ENCODE measurements at regions not wholly inside any gene's neighbourhood (a gene's known extent, or its start where the extent isn't known, plus 50 kb on each side); places are given as distances from the start of the nearest gene placed in this dataset.

- Histone ChIP-seq H3K9me3 (ENCODE audit: control insufficient read depth in 5 of 5, low read length in 5 of 5) (no peaks in the 10 kb centered on the region), H3K27me3 (ENCODE audit: control insufficient read depth in 5 of 5, insufficient read depth in 4 of 5, low read length in 5 of 5) (no peaks in the 10 kb centered on the region), H3K27ac (ENCODE audit: low read depth, low read length) (no peak overlapping the region), H3K36me3 (ENCODE audit: control insufficient read depth in 5 of 5, insufficient read depth in 5 of 5, low read length in 5 of 5) (no peaks in the 10 kb centered on the region), H3K4me3 (ENCODE audit: low read depth in 1 of 5, low read length in 5 of 5) (no peak overlapping the region), H3K9ac (ENCODE audit: low read length in 5 of 5) (no peak overlapping the region), H3K4me1 (ENCODE audit: control insufficient read depth in 5 of 5, insufficient read depth in 5 of 5, low read length in 5 of 5) (no peaks in the 10 kb centered on the region)
Measured at GRCh38 chr4:167779280-167779679, 313.1 kb upstream of the ANXA10 start.

GRCh38 chr4:167779864-167780263 lies 312.5 kb upstream of the ANXA10 start:
- H3K27ac ChIP-seq (ENCODE audit: low read depth, low read length): no peak overlapping the region
- H3K9ac ChIP-seq (ENCODE audit: low read length in 5 of 5): no peak overlapping the region
- H3K36me3 ChIP-seq (ENCODE audit: control insufficient read depth in 5 of 5, insufficient read depth in 5 of 5, low read length in 5 of 5): no peaks in the 10 kb centered on the region
- no peaks in the 10 kb centered on the region for H3K27me3 ChIP-seq (ENCODE audit: control insufficient read depth in 5 of 5, insufficient read depth in 4 of 5, low read length in 5 of 5)
- no peak overlapping the region for H3K4me3 ChIP-seq (ENCODE audit: low read depth in 1 of 5, low read length in 5 of 5)
- H3K4me1 ChIP-seq (ENCODE audit: control insufficient read depth in 5 of 5, insufficient read depth in 5 of 5, low read length in 5 of 5): no peaks in the 10 kb centered on the region
- H3K9me3 ChIP-seq (ENCODE audit: control insufficient read depth in 5 of 5, low read length in 5 of 5): no peaks in the 10 kb centered on the region

GRCh38 chr4:167784826-167785225 lies 307.5 kb upstream of the ANXA10 start:
- Histone ChIP-seq H3K9me3 (ENCODE audit: control insufficient read depth in 5 of 5, low read length in 5 of 5) (no peaks in the 10 kb centered on the region), H3K4me1 (ENCODE audit: control insufficient read depth in 5 of 5, insufficient read depth in 5 of 5, low read length in 5 of 5) (no peaks in the 10 kb centered on the region), H3K27ac (ENCODE audit: low read depth, low read length) (no peak overlapping the region), H3K36me3 (ENCODE audit: control insufficient read depth in 5 of 5, insufficient read depth in 5 of 5, low read length in 5 of 5) (no peaks in the 10 kb centered on the region), H3K27me3 (ENCODE audit: control insufficient read depth in 5 of 5, insufficient read depth in 4 of 5, low read length in 5 of 5) (no peaks in the 10 kb centered on the region), H3K9ac (ENCODE audit: low read length in 5 of 5) (no peak overlapping the region), H3K4me3 (ENCODE audit: low read depth in 1 of 5, low read length in 5 of 5) (no peak overlapping the region)

GRCh38 chr4:167785523-167785922 lies 306.8 kb upstream of the ANXA10 start:
- H3K36me3 ChIP-seq (ENCODE audit: control insufficient read depth in 5 of 5, insufficient read depth in 5 of 5, low read length in 5 of 5): no peaks in the 10 kb centered on the region
- H3K4me1 ChIP-seq (ENCODE audit: control insufficient read depth in 5 of 5, insufficient read depth in 5 of 5, low read length in 5 of 5): no peaks in the 10 kb centered on the region
- H3K9ac ChIP-seq (ENCODE audit: low read length in 5 of 5): no peak overlapping the region
- H3K27me3 ChIP-seq (ENCODE audit: control insufficient read depth in 5 of 5, insufficient read depth in 4 of 5, low read length in 5 of 5): no peaks in the 10 kb centered on the region
- no peak overlapping the region for H3K27ac ChIP-seq (ENCODE audit: low read depth, low read length)
- no peak overlapping the region for H3K4me3 ChIP-seq (ENCODE audit: low read depth in 1 of 5, low read length in 5 of 5)
- H3K9me3 ChIP-seq (ENCODE audit: control insufficient read depth in 5 of 5, low read length in 5 of 5): no peaks in the 10 kb centered on the region

GRCh38 chr4:167786504-167786903 lies 305.8 kb upstream of the ANXA10 start:
- Histone ChIP-seq H3K36me3 (ENCODE audit: control insufficient read depth in 5 of 5, insufficient read depth in 5 of 5, low read length in 5 of 5) (no peaks in the 10 kb centered on the region), H3K9me3 (ENCODE audit: control insufficient read depth in 5 of 5, low read length in 5 of 5) (no peaks in the 10 kb centered on the region)

GRCh38 chr4:167787231-167787630 lies 305.1 kb upstream of the ANXA10 start:
- H3K27me3 ChIP-seq (ENCODE audit: control insufficient read depth in 5 of 5, insufficient read depth in 4 of 5, low read length in 5 of 5): no peaks in the 10 kb centered on the region
- H3K9me3 ChIP-seq (ENCODE audit: control insufficient read depth in 5 of 5, low read length in 5 of 5): peaks cover 0 to 3% (median 0%) of the 10 kb centered on the region in 5 donors
- H3K4me1 ChIP-seq (ENCODE audit: control insufficient read depth in 5 of 5, insufficient read depth in 5 of 5, low read length in 5 of 5): no peaks in the 10 kb centered on the region
- H3K36me3 ChIP-seq (ENCODE audit: control insufficient read depth in 5 of 5, insufficient read depth in 5 of 5, low read length in 5 of 5): no peaks in the 10 kb centered on the region
- no peak overlapping the region for H3K4me3 ChIP-seq (ENCODE audit: low read depth in 1 of 5, low read length in 5 of 5)
- no peak overlapping the region for H3K9ac ChIP-seq (ENCODE audit: low read length in 5 of 5)
- H3K27ac ChIP-seq (ENCODE audit: low read depth, low read length): no peak overlapping the region

More at GRCh38 chr4:167786504-167786903, 305.8 kb upstream of the ANXA10 start:
- no peak overlapping the region for H3K4me3 ChIP-seq (ENCODE audit: low read depth in 1 of 5, low read length in 5 of 5)
- H3K27ac ChIP-seq (ENCODE audit: low read depth, low read length): no peak overlapping the region
- H3K9ac ChIP-seq (ENCODE audit: low read length in 5 of 5): no peak overlapping the region
- H3K4me1 ChIP-seq (ENCODE audit: control insufficient read depth in 5 of 5, insufficient read depth in 5 of 5, low read length in 5 of 5): no peaks in the 10 kb centered on the region
- no peaks in the 10 kb centered on the region for H3K27me3 ChIP-seq (ENCODE audit: control insufficient read depth in 5 of 5, insufficient read depth in 4 of 5, low read length in 5 of 5)

GRCh38 chr4:167802463-167803212 lies 289.7 kb upstream of the ANXA10 start:
- Histone ChIP-seq H3K27me3 (ENCODE audit: control insufficient read depth in 5 of 5, insufficient read depth in 4 of 5, low read length in 5 of 5) (no peaks in the 10 kb centered on the region), H3K27ac (ENCODE audit: low read depth, low read length) (no peak overlapping the region), H3K4me1 (ENCODE audit: control insufficient read depth in 5 of 5, insufficient read depth in 5 of 5, low read length in 5 of 5) (no peaks in the 10 kb centered on the region), H3K9me3 (ENCODE audit: control insufficient read depth in 5 of 5, low read length in 5 of 5) (no peaks in the 10 kb centered on the region), H3K36me3 (ENCODE audit: control insufficient read depth in 5 of 5, insufficient read depth in 5 of 5, low read length in 5 of 5) (no peaks in the 10 kb centered on the region), H3K9ac (ENCODE audit: low read length in 5 of 5) (no peak overlapping the region), H3K4me3 (ENCODE audit: low read depth in 1 of 5, low read length in 5 of 5) (no peak overlapping the region)

GRCh38 chr4:167811958-167812357 lies 280.4 kb upstream of the ANXA10 start:
- H3K27me3 ChIP-seq (ENCODE audit: control insufficient read depth in 5 of 5, insufficient read depth in 4 of 5, low read length in 5 of 5): no peaks in the 10 kb centered on the region
- no peak overlapping the region for H3K9ac ChIP-seq (ENCODE audit: low read length in 5 of 5)
- H3K9me3 ChIP-seq (ENCODE audit: control insufficient read depth in 5 of 5, low read length in 5 of 5): peaks cover 0 to 9% (median 6%) of the 10 kb centered on the region in 5 donors
- no peak overlapping the region for H3K27ac ChIP-seq (ENCODE audit: low read depth, low read length)
- no peaks in the 10 kb centered on the region for H3K36me3 ChIP-seq (ENCODE audit: control insufficient read depth in 5 of 5, insufficient read depth in 5 of 5, low read length in 5 of 5)
- H3K4me3 ChIP-seq (ENCODE audit: low read depth in 1 of 5, low read length in 5 of 5): no peak overlapping the region
- no peaks in the 10 kb centered on the region for H3K4me1 ChIP-seq (ENCODE audit: control insufficient read depth in 5 of 5, insufficient read depth in 5 of 5, low read length in 5 of 5)

- Histone ChIP-seq H3K4me3 (ENCODE audit: low read depth in 1 of 5, low read length in 5 of 5) (no peak overlapping the region), H3K4me1 (ENCODE audit: control insufficient read depth in 5 of 5, insufficient read depth in 5 of 5, low read length in 5 of 5) (no peaks in the 10 kb centered on the region), H3K9ac (ENCODE audit: low read length in 5 of 5) (no peak overlapping the region), H3K36me3 (ENCODE audit: control insufficient read depth in 5 of 5, insufficient read depth in 5 of 5, low read length in 5 of 5) (no peaks in the 10 kb centered on the region), H3K9me3 (ENCODE audit: control insufficient read depth in 5 of 5, low read length in 5 of 5) (no peaks in the 10 kb centered on the region), H3K27me3 (ENCODE audit: control insufficient read depth in 5 of 5, insufficient read depth in 4 of 5, low read length in 5 of 5) (no peaks in the 10 kb centered on the region), H3K27ac (ENCODE audit: low read depth, low read length) (no peak overlapping the region)
Measured at GRCh38 chr4:167826281-167826680, 266.1 kb upstream of the ANXA10 start.

GRCh38 chr4:167831855-167832254 lies 260.5 kb upstream of the ANXA10 start:
- Histone ChIP-seq H3K9me3 (ENCODE audit: control insufficient read depth in 5 of 5, low read length in 5 of 5) (no peaks in the 10 kb centered on the region), H3K4me3 (ENCODE audit: low read depth in 1 of 5, low read length in 5 of 5) (no peak overlapping the region), H3K27ac (ENCODE audit: low read depth, low read length) (no peak overlapping the region), H3K27me3 (ENCODE audit: control insufficient read depth in 5 of 5, insufficient read depth in 4 of 5, low read length in 5 of 5) (no peaks in the 10 kb centered on the region), H3K36me3 (ENCODE audit: control insufficient read depth in 5 of 5, insufficient read depth in 5 of 5, low read length in 5 of 5) (no peaks in the 10 kb centered on the region), H3K4me1 (ENCODE audit: control insufficient read depth in 5 of 5, insufficient read depth in 5 of 5, low read length in 5 of 5) (no peaks in the 10 kb centered on the region), H3K9ac (ENCODE audit: low read length in 5 of 5) (no peak overlapping the region)

Measured in subcutaneous abdominal adipose tissue (tissue), 5 donors.